GM21786 (cell line): ENCODE measurements at regions not wholly inside any gene's neighbourhood (a gene's known extent, or its start where the extent isn't known, plus 50 kb on each side); places are given as distances from the start of the nearest gene placed in this dataset.
"Not testable (repeated sequence)": the region's sequence is repeated elsewhere in the genome, so short reads cannot be mapped to it uniquely, and the experiment has no call there.

Experiments used
- ATAC-seq: cut with Tn5 transposase; IDR thresholded peaks from one replicate; pipeline ENCODE4 v1.9.1; 2021; ENCODE audit not compliant: unreplicated experiment

GRCh38 chr7:42687211-42688055, 224.4 kb downstream of the C7orf25 start:
- ATAC-seq, result no peak

- no peak for ATAC-seq
Measured at GRCh38 chr7:42686594-42687156, 225.2 kb downstream of the C7orf25 start.

- no peak for ATAC-seq
Measured at GRCh38 chr7:42685911-42686310, 226.0 kb downstream of the C7orf25 start.

- no peak for ATAC-seq
Measured at GRCh38 chr7:42677751-42678699, 233.8 kb downstream of the C7orf25 start.

- ATAC-seq, result no peak
Measured at GRCh38 chr7:42674541-42674940, 237.3 kb downstream of the C7orf25 start.

GRCh38 chr7:42673951-42674350, 237.9 kb downstream of the C7orf25 start:
- no peak for ATAC-seq

GRCh38 chr7:42672339-42672999, 239.4 kb downstream of the C7orf25 start:
- ATAC-seq, result no peak

- ATAC-seq, result no peak
Measured at GRCh38 chr7:42671627-42672026, 240.2 kb downstream of the C7orf25 start.

- ATAC-seq, result no peak
Measured at GRCh38 chr7:42666994-42667393, 244.9 kb downstream of the C7orf25 start.

GRCh38 chr7:42662862-42663261, 249.0 kb downstream of the C7orf25 start:
- ATAC-seq, result no peak

GRCh38 chr7:42661312-42661711, 250.6 kb downstream of the C7orf25 start:
- no peak for ATAC-seq

- ATAC-seq, result no peak
Measured at GRCh38 chr7:42650701-42651100, 261.2 kb downstream of the C7orf25 start.

- ATAC-seq, result no peak
Measured at GRCh38 chr7:42650171-42650570, 261.7 kb downstream of the C7orf25 start.

- ATAC-seq, result no peak
Measured at GRCh38 chr7:42645906-42646305, 266.0 kb downstream of the C7orf25 start.

GRCh38 chr7:42642699-42643098, 269.2 kb downstream of the C7orf25 start:
- no peak for ATAC-seq

- ATAC-seq, result no peak
Measured at GRCh38 chr7:42639930-42640329, 271.9 kb downstream of the C7orf25 start.

GRCh38 chr7:42636380-42636779, 275.5 kb downstream of the C7orf25 start:
- not testable (repeated sequence) for ATAC-seq

GRCh38 chr7:42628054-42628453, 283.8 kb downstream of the C7orf25 start:
- ATAC-seq, result no peak

- no peak for ATAC-seq
Measured at GRCh38 chr7:42627626-42628025, 284.2 kb downstream of the C7orf25 start.

- no peak for ATAC-seq
Measured at GRCh38 chr7:42627101-42627500, 284.8 kb downstream of the C7orf25 start.

GRCh38 chr7:42625421-42625820, 286.4 kb downstream of the C7orf25 start:
- ATAC-seq, result no peak
